Fibroblast of lung (primary cell): ENCODE measurements at regions not wholly inside any gene's neighbourhood (a gene's known extent, or its start where the extent isn't known, plus 50 kb on each side); places are given as distances from the start of the nearest gene placed in this dataset.

ENCODE experiments used
- DNase-seq, 2 donors: peaks; one replicate each; pipeline versions ENCODE4 v3.0.0 to v3.0.0-alpha.2; 2010; ENCODE audit warnings: low read depth in 2 of 2
- H2AFZ ChIP-seq: 2 replicates; pipeline ENCODE4 v1.5.1; 2012; ENCODE audit warnings: low read length, control low read depth, inconsistent platforms
- H3K27ac ChIP-seq: 2 replicates; pipeline ENCODE4 v1.5.1; 2011; ENCODE audit warnings: low read length, control low read depth; ENCODE audit not compliant: insufficient read depth
- H3K27me3 ChIP-seq: 2 replicates; pipeline ENCODE4 v1.5.1; 2011; ENCODE audit warnings: mild to moderate bottlenecking, low read length; ENCODE audit not compliant: control insufficient read depth, insufficient read depth
- H3K36me3 ChIP-seq: 2 replicates; pipeline ENCODE4 v1.5.1; 2011; ENCODE audit warnings: low read length; ENCODE audit not compliant: control insufficient read depth, insufficient read depth
- H3K4me1 ChIP-seq: 2 replicates; pipeline ENCODE4 v1.5.1; 2011; ENCODE audit warnings: low read length; ENCODE audit not compliant: control insufficient read depth, insufficient read depth; ENCODE audit errors: extremely low read depth
- H3K4me2 ChIP-seq: 2 replicates; pipeline ENCODE4 v1.5.1; 2011; ENCODE audit warnings: low read length, control low read depth; ENCODE audit not compliant: insufficient read depth; ENCODE audit errors: extremely low read depth
- H3K4me3 ChIP-seq, 4 experiments: fragments of 200-600 bp in 1 of 4; sonication (generic) in 1 of 4; replicated peaks in 1 of 4; 2 replicates each; pipeline ENCODE4 v1.5.1; 2011 to 2016; ENCODE audit warnings: low read length in 4 of 4, low read depth in 3 of 4, mild to moderate bottlenecking in 3 of 4, control low read depth in 2 of 4, inconsistent platforms in 1 of 4, mixed read lengths in 1 of 4; ENCODE audit not compliant: insufficient read depth in 1 of 4; ENCODE audit errors: control extremely low read depth in 1 of 4
- H3K79me2 ChIP-seq: 2 replicates; pipeline ENCODE4 v1.5.1; 2012; ENCODE audit warnings: mild to moderate bottlenecking, low read length, inconsistent platforms; ENCODE audit not compliant: control insufficient read depth, insufficient read depth
- H3K9ac ChIP-seq: 2 replicates; pipeline ENCODE4 v1.5.1; 2011; ENCODE audit warnings: mild to moderate bottlenecking, low read length, control low read depth; ENCODE audit not compliant: insufficient read depth
- H3K9me3 ChIP-seq: 2 replicates; pipeline ENCODE4 v1.5.1; 2012; ENCODE audit warnings: low read depth, low read length; ENCODE audit not compliant: control insufficient read depth, insufficient read depth
- H4K20me1 ChIP-seq: 2 replicates; pipeline ENCODE4 v1.5.1; 2011; ENCODE audit warnings: low read length; ENCODE audit not compliant: control insufficient read depth, insufficient read depth; ENCODE audit errors: extremely low read depth
- EZH2 ChIP-seq: IDR thresholded peaks from 2 replicates; pipeline ENCODE4 v1.5.1; 2012; ENCODE audit warnings: low read length, control low read depth, mild to moderate bottlenecking; ENCODE audit errors: missing control alignments
- TF ChIP-seq, protein P1 (sequence below), 2 donors: IDR thresholded peaks in 1 of 2; conservative IDR thresholded peaks in 1 of 2; 1 replicate in 1 of 2; 2 replicates in 1 of 2; pipeline ENCODE4 v1.5.1; 2011 to 2012; ENCODE audit warnings: low read length in 2 of 2, control low read depth in 1 of 2, inconsistent platforms in 1 of 2, low read depth in 1 of 2, mild to moderate bottlenecking in 1 of 2

- Histone ChIP-seq H3K4me2 (no peak overlapping the region), H2AFZ (no peak overlapping the region), H4K20me1 (no peaks in the 10 kb centered on the region), H3K27me3 (no peaks in the 10 kb centered on the region), H3K9ac (no peak overlapping the region), H3K36me3 (no peaks in the 10 kb centered on the region), H3K4me1 (peaks cover 3% of the 10 kb centered on the region), H3K79me2 (no peaks in the 10 kb centered on the region), H3K4me3 (no peak overlapping the region), H3K9me3 (no peaks in the 10 kb centered on the region), H3K27ac (no peak overlapping the region)
- DNase-seq, result no peak
- TF ChIP-seq, protein P1, sequence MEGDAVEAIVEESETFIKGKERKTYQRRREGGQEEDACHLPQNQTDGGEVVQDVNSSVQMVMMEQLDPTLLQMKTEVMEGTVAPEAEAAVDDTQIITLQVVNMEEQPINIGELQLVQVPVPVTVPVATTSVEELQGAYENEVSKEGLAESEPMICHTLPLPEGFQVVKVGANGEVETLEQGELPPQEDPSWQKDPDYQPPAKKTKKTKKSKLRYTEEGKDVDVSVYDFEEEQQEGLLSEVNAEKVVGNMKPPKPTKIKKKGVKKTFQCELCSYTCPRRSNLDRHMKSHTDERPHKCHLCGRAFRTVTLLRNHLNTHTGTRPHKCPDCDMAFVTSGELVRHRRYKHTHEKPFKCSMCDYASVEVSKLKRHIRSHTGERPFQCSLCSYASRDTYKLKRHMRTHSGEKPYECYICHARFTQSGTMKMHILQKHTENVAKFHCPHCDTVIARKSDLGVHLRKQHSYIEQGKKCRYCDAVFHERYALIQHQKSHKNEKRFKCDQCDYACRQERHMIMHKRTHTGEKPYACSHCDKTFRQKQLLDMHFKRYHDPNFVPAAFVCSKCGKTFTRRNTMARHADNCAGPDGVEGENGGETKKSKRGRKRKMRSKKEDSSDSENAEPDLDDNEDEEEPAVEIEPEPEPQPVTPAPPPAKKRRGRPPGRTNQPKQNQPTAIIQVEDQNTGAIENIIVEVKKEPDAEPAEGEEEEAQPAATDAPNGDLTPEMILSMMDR (conservative IDR thresholded peaks at IDR 0.05 in 1 of 2, IDR thresholded peaks at IDR 0.05 in 1 of 2; ENCODE audit: low read depth in 1 of 2, low read length in 2 of 2), result no peak
- TF ChIP-seq EZH2, result no peak
Observed at GRCh38 chr2:71944183-71944550, 203.5 kb downstream of the CYP26B1 start.

GRCh38 chr2:71943238-71944182 lies 204.2 kb downstream of the CYP26B1 start:
- no peak overlapping the region for H3K4me2 ChIP-seq

More at GRCh38 chr2:71943238-71944182, 204.2 kb downstream of the CYP26B1 start:
- Histone ChIP-seq H4K20me1 (no peaks in the 10 kb centered on the region), H3K79me2 (no peaks in the 10 kb centered on the region), H2AFZ (no peak overlapping the region), H3K27me3 (no peaks in the 10 kb centered on the region), H3K9ac (no peak overlapping the region), H3K9me3 (no peaks in the 10 kb centered on the region), H3K4me3 (no peak overlapping the region), H3K4me1 (no peaks in the 10 kb centered on the region), H3K36me3 (no peaks in the 10 kb centered on the region), H3K27ac (no peak overlapping the region)
- no peak for TF ChIP-seq EZH2
- TF ChIP-seq, protein P1 (conservative IDR thresholded peaks at IDR 0.05 in 1 of 2, IDR thresholded peaks at IDR 0.05 in 1 of 2; ENCODE audit: low read depth in 1 of 2, low read length in 2 of 2), result no peak
- peak in 1 of 2 donors; percentile 22 for DNase-seq
